Naive thymus-derived CD8-positive, alpha-beta T cell (primary cell): ENCODE measurements at regions not wholly inside any gene's neighbourhood (a gene's known extent, or its start where the extent isn't known, plus 50 kb on each side); places are given as distances from the start of the nearest gene placed in this dataset.

ENCODE experiments used
- ATAC-seq, 2 donors: fragments of 150-1000 bp; cut with Tn5 transposase in 1 of 2; sonication (Bioruptor Pico), chemical (Tn5 transposase) in 1 of 2; 1 replicate in 1 of 2; 2 replicates in 1 of 2; pipeline ENCODE4 v1.10.0; 2021; ENCODE audit warnings: mild to moderate bottlenecking in 2 of 2, moderate library complexity in 2 of 2
- POLR2A ChIA-PET: fragments of 350-600 bp; sonication (Branson Sonifier 250); formaldehyde crosslinking; loops from one replicate; lab custom pipeline; 2021; ENCODE audit warnings: antibody characterized with exemption; lab: Charles Lee
- DNase-seq, 10 donors: peaks; one replicate each; pipeline versions ENCODE4 v3.0.0 to v3.0.0-alpha.2; 2020 to 2022
- H3K27ac Mint-ChIP-seq, 10 donors: one replicate each; pipeline ENCODE4 v1.8.0; 2020 to 2022; ENCODE audit warnings: mild to moderate bottlenecking in 10 of 10, mixed read lengths in 10 of 10, moderate library complexity in 4 of 10, inconsistent platforms in 1 of 10
- H3K27me3 Mint-ChIP-seq, 5 donors: one replicate each; pipeline ENCODE4 v1.8.0; 2021 to 2022; ENCODE audit warnings: mixed read lengths in 5 of 5
- H3K36me3 Mint-ChIP-seq, 3 donors: one replicate each; pipeline ENCODE4 v1.8.0; 2020 to 2022; ENCODE audit warnings: mixed read lengths in 3 of 3, mild to moderate bottlenecking in 2 of 3, inconsistent platforms in 1 of 3
- H3K4me1 Mint-ChIP-seq, 4 donors: one replicate each; pipeline ENCODE4 v1.8.0; 2021 to 2022; ENCODE audit warnings: mixed read lengths in 4 of 4
- H3K4me3 Mint-ChIP-seq, 10 donors: one replicate each; pipeline ENCODE4 v1.8.0; 2020 to 2022; ENCODE audit warnings: mild to moderate bottlenecking in 10 of 10, mixed read lengths in 10 of 10, moderate library complexity in 6 of 10, inconsistent platforms in 1 of 10
- H3K9me3 Mint-ChIP-seq, 9 donors: one replicate each; pipeline ENCODE4 v1.8.0; 2020 to 2022; ENCODE audit warnings: mixed read lengths in 9 of 9, mild to moderate bottlenecking in 3 of 9, inconsistent platforms in 1 of 9, moderate library complexity in 1 of 9

- Mint-ChIP-seq H3K36me3 (peaks cover 0 to 5% (median 0%) of the 10 kb centered on the region in 3 donors), H3K4me1 (peaks cover 5 to 13% (median 7%) of the 10 kb centered on the region in 4 donors), H3K27ac (no peak overlapping the region), H3K4me3 (no peak overlapping the region), H3K27me3 (peaks cover 0 to 9% (median 4%) of the 10 kb centered on the region in 5 donors), H3K9me3 (peaks cover 0 to 10% (median 2%) of the 10 kb centered on the region in 9 donors)
- no peak for DNase-seq
- POLR2A ChIA-PET = no interaction called here
- ATAC-seq = no peak
Observed at GRCh38 chr9:89786655-89787054, 181.8 kb downstream of the GADD45G start.

- Mint-ChIP-seq H3K4me3 (no peak overlapping the region), H3K4me1 (peaks cover 4 to 7% (median 5%) of the 10 kb centered on the region in 4 donors), H3K36me3 (peaks cover 0 to 5% (median 0%) of the 10 kb centered on the region in 3 donors), H3K27me3 (peaks cover 0 to 5% (median under 1%) of the 10 kb centered on the region in 5 donors), H3K27ac (peak overlapping the region in 1 of 10 donors; percentile 49), H3K9me3 (peaks cover 0 to 10% (median 2%) of the 10 kb centered on the region in 9 donors)
- POLR2A ChIA-PET = no interaction called here
- DNase-seq = no peak
- no peak for ATAC-seq
Observed at GRCh38 chr9:89787595-89787994, 182.8 kb downstream of the GADD45G start.

GRCh38 chr9:89788434-89788833 is 183.6 kb downstream of the GADD45G start:
- ATAC-seq (no peak), DNase-seq (no peak)
- Mint-ChIP-seq H3K4me1 (peaks cover 4 to 7% (median 5%) of the 10 kb centered on the region in 4 donors), H3K4me3 (no peak overlapping the region), H3K9me3 (peaks cover 0 to 10% (median 2%) of the 10 kb centered on the region in 9 donors), H3K27me3 (peaks cover 0 to 4% (median 0%) of the 10 kb centered on the region in 5 donors), H3K27ac (no peak overlapping the region), H3K36me3 (peaks cover 0 to 5% (median 0%) of the 10 kb centered on the region in 3 donors)
- POLR2A ChIA-PET = no interaction called here

GRCh38 chr9:89789922-89790510 is 185.2 kb downstream of the GADD45G start:
- H3K4me3 Mint-ChIP-seq = no peak overlapping the region
- no peak overlapping the region for H3K27ac Mint-ChIP-seq
- peaks cover 0 to 5% (median 0%) of the 10 kb centered on the region in 3 donors for H3K36me3 Mint-ChIP-seq
- ATAC-seq = no peak
- peaks cover 0 to 4% (median 0%) of the 10 kb centered on the region in 5 donors for H3K27me3 Mint-ChIP-seq
- DNase-seq = no peak
- POLR2A ChIA-PET = interaction anchor here (0.6 kb wide), 1 partner anchor 43 kb away, joined by 3 read pairs; no protein-coding TSS in a partner anchor
- H3K4me1 Mint-ChIP-seq = peaks cover 4 to 7% (median 5%) of the 10 kb centered on the region in 4 donors
- peaks cover 0 to 10% (median 2%) of the 10 kb centered on the region in 9 donors for H3K9me3 Mint-ChIP-seq

GRCh38 chr9:89790542-89791109 is 185.8 kb downstream of the GADD45G start:
- Mint-ChIP-seq H3K4me1 (peaks cover 4 to 7% (median 5%) of the 10 kb centered on the region in 4 donors), H3K4me3 (no peak overlapping the region), H3K27ac (no peak overlapping the region), H3K27me3 (no peaks in the 10 kb centered on the region), H3K9me3 (peaks cover 0 to 10% (median 2%) of the 10 kb centered on the region in 9 donors), H3K36me3 (peaks cover 0 to 5% (median 0%) of the 10 kb centered on the region in 3 donors)
- POLR2A ChIA-PET = interaction anchor here (0.6 kb wide), 1 partner anchor 42 kb away, joined by 3 read pairs; no protein-coding TSS in a partner anchor
- no peak for ATAC-seq
- DNase-seq = no peak

- Mint-ChIP-seq H3K27ac (no peak overlapping the region), H3K27me3 (no peaks in the 10 kb centered on the region), H3K36me3 (peaks cover 0 to 5% (median 0%) of the 10 kb centered on the region in 3 donors), H3K4me1 (peaks cover 4 to 7% (median 5%) of the 10 kb centered on the region in 4 donors), H3K9me3 (peaks cover 0 to 10% (median 2%) of the 10 kb centered on the region in 9 donors), H3K4me3 (no peak overlapping the region)
- no peak for DNase-seq
- ATAC-seq = no peak
- POLR2A ChIA-PET = no interaction called here
Observed at GRCh38 chr9:89791754-89792153, 186.9 kb downstream of the GADD45G start.

- Mint-ChIP-seq H3K4me3 (no peak overlapping the region), H3K27me3 (no peaks in the 10 kb centered on the region), H3K4me1 (peaks cover 4 to 7% (median 5%) of the 10 kb centered on the region in 4 donors), H3K36me3 (peaks cover 0 to 3% (median 0%) of the 10 kb centered on the region in 3 donors), H3K9me3 (peaks cover 0 to 5% (median 0%) of the 10 kb centered on the region in 9 donors), H3K27ac (no peak overlapping the region)
- ATAC-seq = no peak
- POLR2A ChIA-PET = no interaction called here
- no peak for DNase-seq
Observed at GRCh38 chr9:89792189-89793123, 187.6 kb downstream of the GADD45G start.

- Mint-ChIP-seq H3K27me3 (no peaks in the 10 kb centered on the region), H3K27ac (no peak overlapping the region), H3K4me3 (no peak overlapping the region), H3K9me3 (no peaks in the 10 kb centered on the region), H3K36me3 (no peaks in the 10 kb centered on the region), H3K4me1 (peaks cover 4 to 7% (median 5%) of the 10 kb centered on the region in 4 donors)
- DNase-seq (no peak), ATAC-seq (no peak)
- POLR2A ChIA-PET = no interaction called here
Observed at GRCh38 chr9:89793124-89793495, 188.3 kb downstream of the GADD45G start.

GRCh38 chr9:89793551-89793950 is 188.7 kb downstream of the GADD45G start:
- H3K27ac Mint-ChIP-seq = no peak overlapping the region
- DNase-seq = no peak
- no peak for ATAC-seq
- no peaks in the 10 kb centered on the region for H3K9me3 Mint-ChIP-seq
- POLR2A ChIA-PET = no interaction called here
- no peaks in the 10 kb centered on the region for H3K27me3 Mint-ChIP-seq
- peaks cover 0 to under 1% (median 0%) of the 10 kb centered on the region in 3 donors for H3K36me3 Mint-ChIP-seq
- H3K4me3 Mint-ChIP-seq = no peak overlapping the region
- H3K4me1 Mint-ChIP-seq = peaks cover 4 to 7% (median 5%) of the 10 kb centered on the region in 4 donors

- DNase-seq (no peak), ATAC-seq (no peak)
- peaks cover 0 to 2% (median under 1%) of the 10 kb centered on the region in 4 donors for H3K4me1 Mint-ChIP-seq
- no peak overlapping the region for H3K27ac Mint-ChIP-seq
- H3K36me3 Mint-ChIP-seq = peaks cover 0 to 1% (median 0%) of the 10 kb centered on the region in 3 donors
- H3K27me3 Mint-ChIP-seq = no peaks in the 10 kb centered on the region
- no peaks in the 10 kb centered on the region for H3K9me3 Mint-ChIP-seq
- no peak overlapping the region for H3K4me3 Mint-ChIP-seq
- POLR2A ChIA-PET = no interaction called here
Observed at GRCh38 chr9:89794918-89795317, 190.1 kb downstream of the GADD45G start.

- Mint-ChIP-seq H3K4me3 (no peak overlapping the region), H3K27ac (no peak overlapping the region), H3K36me3 (peaks cover 0 to 1% (median 0%) of the 10 kb centered on the region in 3 donors), H3K4me1 (peaks cover 0 to 2% (median under 1%) of the 10 kb centered on the region in 4 donors), H3K27me3 (no peaks in the 10 kb centered on the region), H3K9me3 (no peaks in the 10 kb centered on the region)
- DNase-seq = no peak
- no peak for ATAC-seq
- POLR2A ChIA-PET = no interaction called here
Observed at GRCh38 chr9:89795538-89796195, 190.9 kb downstream of the GADD45G start.

GRCh38 chr9:89796606-89797005 is 191.8 kb downstream of the GADD45G start:
- Mint-ChIP-seq H3K4me1 (peaks cover 0 to 2% (median 0%) of the 10 kb centered on the region in 4 donors), H3K36me3 (peaks cover 0 to 1% (median 0%) of the 10 kb centered on the region in 3 donors), H3K27ac (no peak overlapping the region), H3K9me3 (no peaks in the 10 kb centered on the region), H3K27me3 (no peaks in the 10 kb centered on the region), H3K4me3 (no peak overlapping the region)
- POLR2A ChIA-PET = no interaction called here
- DNase-seq (no peak), ATAC-seq (no peak)
